ENCODE measurements at regions not wholly inside any gene's neighbourhood (a gene's known extent, or its start where the extent isn't known, plus 50 kb on each side); places are given as distances from the start of the nearest gene placed in this dataset.

DNA sequence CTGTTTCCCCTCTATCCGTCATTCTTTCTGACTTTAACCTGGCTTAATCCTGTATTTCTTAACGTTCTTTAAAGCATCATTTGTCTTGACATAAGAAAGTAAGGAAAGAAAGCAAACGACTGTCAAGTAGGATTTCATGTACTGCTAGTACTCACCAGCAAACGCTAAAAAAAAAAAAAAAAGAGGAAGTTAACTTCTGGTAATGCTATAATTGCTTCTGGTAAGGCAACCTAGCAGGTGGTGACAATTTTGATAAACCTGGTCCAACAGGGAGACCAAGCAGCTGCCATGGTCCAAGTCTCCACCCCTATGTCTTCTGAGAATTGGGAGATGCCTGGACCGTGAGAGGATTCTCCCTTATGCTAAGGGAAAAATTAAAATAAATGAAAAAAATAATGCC lies 306.6 kb downstream of the DAD1 start:
- TF ChIP-seq, protein P1, sequence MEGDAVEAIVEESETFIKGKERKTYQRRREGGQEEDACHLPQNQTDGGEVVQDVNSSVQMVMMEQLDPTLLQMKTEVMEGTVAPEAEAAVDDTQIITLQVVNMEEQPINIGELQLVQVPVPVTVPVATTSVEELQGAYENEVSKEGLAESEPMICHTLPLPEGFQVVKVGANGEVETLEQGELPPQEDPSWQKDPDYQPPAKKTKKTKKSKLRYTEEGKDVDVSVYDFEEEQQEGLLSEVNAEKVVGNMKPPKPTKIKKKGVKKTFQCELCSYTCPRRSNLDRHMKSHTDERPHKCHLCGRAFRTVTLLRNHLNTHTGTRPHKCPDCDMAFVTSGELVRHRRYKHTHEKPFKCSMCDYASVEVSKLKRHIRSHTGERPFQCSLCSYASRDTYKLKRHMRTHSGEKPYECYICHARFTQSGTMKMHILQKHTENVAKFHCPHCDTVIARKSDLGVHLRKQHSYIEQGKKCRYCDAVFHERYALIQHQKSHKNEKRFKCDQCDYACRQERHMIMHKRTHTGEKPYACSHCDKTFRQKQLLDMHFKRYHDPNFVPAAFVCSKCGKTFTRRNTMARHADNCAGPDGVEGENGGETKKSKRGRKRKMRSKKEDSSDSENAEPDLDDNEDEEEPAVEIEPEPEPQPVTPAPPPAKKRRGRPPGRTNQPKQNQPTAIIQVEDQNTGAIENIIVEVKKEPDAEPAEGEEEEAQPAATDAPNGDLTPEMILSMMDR (IDR thresholded peaks at IDR 0.05) = no peak
- TF ChIP-seq EZH2 (IDR thresholded peaks at IDR 0.05; ENCODE audit: borderline replicate concordance, insufficient read depth, low read depth, low read length, poor library complexity, severe bottlenecking) = no peak
